ENCODE measurements at regions not wholly inside any gene's neighbourhood (a gene's known extent, or its start where the extent isn't known, plus 50 kb on each side); places are given as distances from the start of the nearest gene placed in this dataset.

- H3K27ac ChIP-seq (ENCODE audit: low read length): no peak overlapping the region
- peaks cover 3 to 13% of the 10 kb centered on the region in 2 donors for H3K27me3 Mint-ChIP-seq (ENCODE audit: low read depth in 2 of 2)
- WGBS (ENCODE audit: insufficient coverage): 62% methylated on average over 6 of the region's 6 CpGs
Observed at GRCh38 chr6:25175196-25175595, 104.0 kb upstream of the CARMIL1 start.

DNA sequence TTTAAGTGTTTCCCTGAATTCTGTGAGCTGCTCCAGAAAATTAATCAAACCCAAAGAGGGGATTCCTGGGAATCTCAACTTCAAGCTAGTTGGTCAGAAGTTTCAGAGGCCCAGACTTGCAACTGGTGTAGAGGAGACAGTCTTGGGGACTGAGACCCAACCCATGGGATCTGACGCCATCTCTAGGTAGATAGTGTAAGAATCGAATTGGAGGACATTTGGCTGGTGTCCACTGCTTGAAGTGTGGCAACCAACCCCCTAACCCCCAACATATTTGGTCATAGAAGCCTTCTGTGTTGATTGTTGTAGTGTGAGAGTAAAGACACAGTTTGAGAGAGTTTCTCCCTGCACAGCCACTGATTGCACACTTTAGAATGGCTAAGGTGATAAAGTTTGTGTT lies 103.5 kb upstream of the CARMIL1 start:
- intact Hi-C loops (cut with micrococcal nuclease): no loop called here
- ATAC-seq: peak in 1 of 3 donors; percentile 43
- no peaks in the 10 kb centered on the region for H3K36me3 Mint-ChIP-seq
- H3K4me3 Mint-ChIP-seq: no peak overlapping the region
- no peaks in the 10 kb centered on the region for H3K4me1 ChIP-seq (ENCODE audit: control insufficient read depth, insufficient read depth, low read length)
- H3K27me3 ChIP-seq (ENCODE audit: control insufficient read depth, insufficient read depth, low read length): no peaks in the 10 kb centered on the region
- TF ChIP-seq CTCF (IDR thresholded peaks at IDR 0.05): no peak
- H3K27me3 Mint-ChIP-seq (ENCODE audit: low read depth in 2 of 2): peaks cover 3 to 13% of the 10 kb centered on the region in 2 donors
- H3K9me3 ChIP-seq (ENCODE audit: control insufficient read depth, insufficient read depth, low read length): no peaks in the 10 kb centered on the region
- peak in 1 of 2 donors; percentile 23 for DNase-seq
- no peaks in the 10 kb centered on the region for H3K9me3 Mint-ChIP-seq
- H3K4me3 ChIP-seq (ENCODE audit: low read length): no peak overlapping the region
- H3K27ac Mint-ChIP-seq: no peak overlapping the region
- no peak overlapping the region for H3K27ac ChIP-seq (ENCODE audit: low read length)
- H3K36me3 ChIP-seq (ENCODE audit: control insufficient read depth, insufficient read depth, low read length): no peaks in the 10 kb centered on the region
- no CpG with 5 or more reads among the region's 2 CpGs for WGBS (ENCODE audit: insufficient coverage)
- peaks cover 0 to 6% of the 10 kb centered on the region in 2 donors for H3K4me1 Mint-ChIP-seq

More at GRCh38 chr6:25175196-25175595, 104.0 kb upstream of the CARMIL1 start:
- no peaks in the 10 kb centered on the region for H3K9me3 Mint-ChIP-seq
- no peak overlapping the region for H3K27ac Mint-ChIP-seq
- no peaks in the 10 kb centered on the region for H3K36me3 ChIP-seq (ENCODE audit: control insufficient read depth, insufficient read depth, low read length)
- H3K4me3 Mint-ChIP-seq: no peak overlapping the region
- intact Hi-C loops (cut with micrococcal nuclease): no loop called here
- no peak for TF ChIP-seq CTCF (IDR thresholded peaks at IDR 0.05)
- no peaks in the 10 kb centered on the region for H3K27me3 ChIP-seq (ENCODE audit: control insufficient read depth, insufficient read depth, low read length)
- no peaks in the 10 kb centered on the region for H3K36me3 Mint-ChIP-seq
- ATAC-seq (no peak), DNase-seq (no peak)
- H3K9me3 ChIP-seq (ENCODE audit: control insufficient read depth, insufficient read depth, low read length): no peaks in the 10 kb centered on the region
- no peak overlapping the region for H3K4me3 ChIP-seq (ENCODE audit: low read length)
- H3K4me1 Mint-ChIP-seq: peaks cover 0 to 6% of the 10 kb centered on the region in 2 donors
- H3K4me1 ChIP-seq (ENCODE audit: control insufficient read depth, insufficient read depth, low read length): no peaks in the 10 kb centered on the region

DNA sequence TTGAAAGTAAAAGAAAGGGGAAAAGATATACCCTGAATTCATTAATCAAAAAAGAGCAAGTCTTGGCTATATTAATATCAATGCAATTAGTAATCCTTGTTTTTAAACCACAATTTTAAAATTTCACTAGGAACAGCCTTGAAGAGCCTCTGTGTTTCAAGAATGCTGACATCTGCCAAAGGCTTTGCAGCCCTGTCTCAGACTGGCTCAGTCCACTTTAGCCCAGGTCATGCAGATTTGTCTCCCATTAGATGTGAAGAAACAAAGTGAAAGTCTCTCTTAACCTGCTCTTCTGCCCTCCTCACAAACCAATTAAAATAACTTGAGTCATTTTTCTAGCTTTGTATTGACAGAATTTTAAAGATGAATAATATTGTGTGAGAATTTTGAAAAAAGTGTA lies 102.7 kb upstream of the CARMIL1 start:
- Mint-ChIP-seq H3K4me1 (peaks cover 0 to 6% of the 10 kb centered on the region in 2 donors), H3K36me3 (no peaks in the 10 kb centered on the region), H3K4me3 (no peak overlapping the region), H3K27me3 (ENCODE audit: low read depth in 2 of 2) (peaks cover 3 to 13% of the 10 kb centered on the region in 2 donors), H3K9me3 (no peaks in the 10 kb centered on the region), H3K27ac (no peak overlapping the region)
- Histone ChIP-seq H3K9me3 (ENCODE audit: control insufficient read depth, insufficient read depth, low read length) (no peaks in the 10 kb centered on the region), H3K27me3 (ENCODE audit: control insufficient read depth, insufficient read depth, low read length) (no peaks in the 10 kb centered on the region), H3K36me3 (ENCODE audit: control insufficient read depth, insufficient read depth, low read length) (no peaks in the 10 kb centered on the region), H3K4me3 (ENCODE audit: low read length) (no peak overlapping the region), H3K27ac (ENCODE audit: low read length) (no peak overlapping the region), H3K4me1 (ENCODE audit: control insufficient read depth, insufficient read depth, low read length) (no peaks in the 10 kb centered on the region)
- DNase-seq: no peak
- no peak for TF ChIP-seq CTCF (IDR thresholded peaks at IDR 0.05)
- ATAC-seq: no peak
- intact Hi-C loops (cut with micrococcal nuclease): no loop called here

DNA sequence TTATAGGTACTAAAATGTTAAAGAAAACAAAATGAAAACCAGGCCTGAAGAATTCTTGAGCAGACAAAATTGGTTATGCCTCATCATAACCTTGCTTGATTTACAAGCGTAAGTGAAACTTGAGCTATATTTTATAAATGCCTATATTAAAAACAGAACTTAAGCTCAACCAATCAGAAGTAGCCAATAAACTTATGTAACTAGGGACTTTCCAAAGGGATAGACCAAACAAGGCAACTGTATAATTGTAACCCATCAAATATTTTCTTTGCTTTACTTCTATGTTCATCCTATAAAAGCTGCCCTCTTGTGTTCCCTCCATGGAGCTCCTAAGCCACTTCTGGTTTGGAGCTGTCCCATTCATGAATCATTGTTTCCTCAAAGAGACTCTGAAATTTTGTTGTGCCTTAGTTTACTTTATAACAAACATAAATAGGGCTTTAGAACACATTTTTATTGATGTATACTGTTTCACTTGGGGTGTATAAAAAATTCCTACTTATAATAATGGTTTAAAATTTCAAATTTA lies 101.6 kb upstream of the CARMIL1 start:
- 100% methylated on average over 1 of the region's 1 CpG for WGBS (ENCODE audit: insufficient coverage)
- H3K9me3 Mint-ChIP-seq: no peaks in the 10 kb centered on the region
- peaks cover 0 to 5% of the 10 kb centered on the region in 2 donors for H3K4me1 Mint-ChIP-seq
- Histone ChIP-seq H3K4me3 (ENCODE audit: low read length) (no peak overlapping the region), H3K9me3 (ENCODE audit: control insufficient read depth, insufficient read depth, low read length) (no peaks in the 10 kb centered on the region), H3K27me3 (ENCODE audit: control insufficient read depth, insufficient read depth, low read length) (no peaks in the 10 kb centered on the region), H3K27ac (ENCODE audit: low read length) (no peak overlapping the region), H3K36me3 (ENCODE audit: control insufficient read depth, insufficient read depth, low read length) (no peaks in the 10 kb centered on the region), H3K4me1 (ENCODE audit: control insufficient read depth, insufficient read depth, low read length) (no peaks in the 10 kb centered on the region)
- no peak overlapping the region for H3K27ac Mint-ChIP-seq
- TF ChIP-seq CTCF (IDR thresholded peaks at IDR 0.05): no peak
- H3K36me3 Mint-ChIP-seq: no peaks in the 10 kb centered on the region
- peaks cover 3 to 13% of the 10 kb centered on the region in 2 donors for H3K27me3 Mint-ChIP-seq (ENCODE audit: low read depth in 2 of 2)
- no peak overlapping the region for H3K4me3 Mint-ChIP-seq
- ATAC-seq (no peak), DNase-seq (no peak)
- intact Hi-C loops (cut with micrococcal nuclease): no loop called here

Data from natural killer cell (primary cell).